ENCODE measurements at regions not wholly inside any gene's neighbourhood (a gene's known extent, or its start where the extent isn't known, plus 50 kb on each side); places are given as distances from the start of the nearest gene placed in this dataset.

- no peak for TF ChIP-seq POLR2AphosphoS5 (IDR thresholded peaks at IDR 0.05)
- TF ChIP-seq CTCF (IDR thresholded peaks at IDR 0.05; ENCODE audit: poor library complexity, severe bottlenecking) = no peak
- TF ChIP-seq TAF1 (IDR thresholded peaks at IDR 0.05; ENCODE audit: low read depth) = no peak
- no peak for TF ChIP-seq REST (IDR thresholded peaks at IDR 0.05; ENCODE audit: borderline replicate concordance)
- no peak for TF ChIP-seq RAD21 (conservative IDR thresholded peaks at IDR 0.05)
- no peak for TF ChIP-seq MXI1 (conservative IDR thresholded peaks at IDR 0.05; ENCODE audit: poor library complexity, severe bottlenecking)
- TF ChIP-seq EP300 (conservative IDR thresholded peaks at IDR 0.05; ENCODE audit: poor library complexity, severe bottlenecking) = no peak
- no peak for TF ChIP-seq EZH2 (IDR thresholded peaks at IDR 0.05; ENCODE audit: borderline replicate concordance, insufficient read depth, low read length, poor library complexity, severe bottlenecking)
- no peak for TF ChIP-seq SMC3 (conservative IDR thresholded peaks at IDR 0.05; ENCODE audit: poor library complexity)
Observed at GRCh38 chr3:194888916-194889315, 203.2 kb downstream of the FAM43A start.
